Brain microvascular endothelial cell (primary cell): ENCODE measurements at regions not wholly inside any gene's neighbourhood (a gene's known extent, or its start where the extent isn't known, plus 50 kb on each side); places are given as distances from the start of the nearest gene placed in this dataset.
A peak's percentile ranks its signal among the peaks of the same experiment; 100 is the strongest.

Source experiments
- DNase-seq: peaks from one replicate; pipeline ENCODE4 v3.0.0-alpha.2; 2020
- H3K27ac ChIP-seq: fragments of 250-450 bp; sonication (Bioruptor Pico); 2 replicates; pipeline ENCODE4 v1.5.1; 2020; ENCODE audit warnings: mild to moderate bottlenecking, moderate library complexity
- H3K27me3 ChIP-seq: fragments of 250-450 bp; sonication (Bioruptor Pico); replicated peaks from 2 replicates; pipeline ENCODE4 v1.5.1; 2020; ENCODE audit warnings: mild to moderate bottlenecking
- H3K36me3 ChIP-seq: fragments of 250-450 bp; sonication (Bioruptor Pico); replicated peaks from 2 replicates; pipeline ENCODE4 v1.5.1; 2020; ENCODE audit warnings: mild to moderate bottlenecking
- H3K4me3 ChIP-seq: 2 replicates; pipeline ENCODE4 v1.5.1; 2011; ENCODE audit warnings: low read depth, mild to moderate bottlenecking, control low read depth, low read length, moderate library complexity
- CTCF ChIP-seq: IDR thresholded peaks from 2 replicates; pipeline ENCODE4 v1.5.1; 2011; ENCODE audit warnings: low read depth, mild to moderate bottlenecking, moderate library complexity, low read length, control low read depth, inconsistent platforms; ENCODE audit errors: missing control alignments
- in situ Hi-C: cut with HindIII; loops from 2 replicates; pipeline ENCODE4 v1.10.0; 2017; ENCODE audit warnings: low sequenced_read_pairs, low pct_ligation_motif_present

DNA sequence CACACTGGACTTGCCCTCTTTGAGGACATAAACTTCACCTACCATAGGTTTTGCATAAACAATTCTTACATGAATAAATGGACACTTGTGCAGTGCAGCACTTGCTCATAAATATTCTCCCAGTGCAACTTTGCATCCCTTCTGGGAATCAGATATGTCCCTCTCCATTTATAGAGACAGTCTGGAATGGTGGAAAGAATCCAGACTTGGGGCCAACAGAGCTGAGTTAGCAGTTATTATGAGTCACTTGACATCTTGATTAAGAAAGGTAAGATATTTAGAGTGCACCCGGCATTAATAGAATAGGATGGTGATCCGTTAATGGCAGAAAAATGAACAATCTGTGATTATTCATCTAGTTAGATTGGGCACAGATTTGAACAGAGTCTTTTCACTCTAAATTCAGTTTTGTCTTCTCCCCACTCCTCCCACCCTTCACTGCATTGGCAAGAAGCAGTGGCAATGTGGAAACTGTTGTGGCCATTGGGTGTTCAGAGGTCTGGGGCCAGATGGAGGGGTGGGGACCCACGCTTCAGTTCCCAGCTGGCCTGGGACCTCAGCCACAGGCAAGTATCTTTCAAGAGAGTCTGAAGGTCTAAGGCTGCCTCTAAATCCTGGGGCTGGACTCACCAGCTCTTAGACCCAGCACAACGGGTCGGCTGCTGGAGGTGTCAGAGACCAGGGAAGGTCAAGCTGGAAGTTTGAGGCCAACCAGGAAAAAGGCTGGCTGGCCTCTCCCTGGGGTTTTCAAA, 58.9 kb upstream of the KY start:
- in situ Hi-C loops: no loop called here
- Histone ChIP-seq H3K27me3 (no peaks in the 10 kb centered on the region), H3K36me3 (no peaks in the 10 kb centered on the region), H3K4me3 (no peak overlapping the region), H3K27ac (peak overlapping the region; percentile 86)
- TF ChIP-seq CTCF: no peak
- no peak for DNase-seq

DNA sequence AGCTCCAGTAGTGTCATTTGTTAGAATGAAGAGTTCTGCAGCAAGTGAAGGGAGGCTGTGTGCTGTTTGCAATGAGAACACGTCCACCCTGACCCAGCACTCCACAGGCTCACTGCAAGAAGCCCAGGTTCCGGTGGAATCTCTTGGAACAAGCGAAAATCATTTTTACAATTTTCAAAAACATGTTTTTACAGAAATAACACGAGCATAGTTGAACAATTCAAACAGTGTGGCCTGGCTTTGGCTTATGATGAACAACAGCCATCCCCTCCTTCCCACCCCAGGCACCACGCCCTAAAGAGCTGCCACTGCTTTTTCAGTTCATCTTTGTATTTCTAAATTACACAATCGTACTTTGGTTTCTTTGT, 59.5 kb upstream of the KY start:
- no peak for DNase-seq
- no peak for TF ChIP-seq CTCF
- Histone ChIP-seq H3K36me3 (no peaks in the 10 kb centered on the region), H3K27ac (no peak overlapping the region), H3K27me3 (no peaks in the 10 kb centered on the region), H3K4me3 (no peak overlapping the region)
- in situ Hi-C loops: no loop called here

- DNase-seq: peak; percentile 34
- Histone ChIP-seq H3K27ac (no peak overlapping the region), H3K36me3 (no peaks in the 10 kb centered on the region), H3K27me3 (no peaks in the 10 kb centered on the region), H3K4me3 (no peak overlapping the region)
- in situ Hi-C loops: no loop called here
- TF ChIP-seq CTCF: no peak
Observed at GRCh38 chr3:134711284-134711683, 60.5 kb upstream of the KY start.

DNA sequence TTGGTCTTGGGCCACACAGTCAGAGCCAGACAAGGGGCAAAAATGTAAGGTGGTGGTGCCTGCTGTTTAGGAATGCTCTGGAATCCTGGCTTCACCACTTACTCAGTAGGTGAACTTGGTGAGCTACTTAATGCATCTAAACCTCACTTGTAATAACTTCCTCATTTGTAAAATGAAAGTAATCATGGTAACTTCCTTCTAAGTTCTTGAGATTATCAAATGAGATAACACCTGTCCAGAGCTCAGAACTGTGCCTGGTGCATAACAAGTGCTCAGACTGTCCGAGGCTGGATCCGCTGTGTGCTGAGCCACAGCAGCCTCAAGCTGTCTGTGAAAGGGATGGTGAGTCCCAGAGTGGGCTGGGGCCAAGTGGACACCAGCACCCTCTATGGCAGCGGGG, 62.8 kb upstream of the KY start:
- TF ChIP-seq CTCF: no peak
- DNase-seq: no peak
- H3K27ac ChIP-seq: no peak overlapping the region
- in situ Hi-C loops: no loop called here
- H3K4me3 ChIP-seq: no peak overlapping the region
- H3K36me3 ChIP-seq: no peaks in the 10 kb centered on the region
- no peaks in the 10 kb centered on the region for H3K27me3 ChIP-seq

DNA sequence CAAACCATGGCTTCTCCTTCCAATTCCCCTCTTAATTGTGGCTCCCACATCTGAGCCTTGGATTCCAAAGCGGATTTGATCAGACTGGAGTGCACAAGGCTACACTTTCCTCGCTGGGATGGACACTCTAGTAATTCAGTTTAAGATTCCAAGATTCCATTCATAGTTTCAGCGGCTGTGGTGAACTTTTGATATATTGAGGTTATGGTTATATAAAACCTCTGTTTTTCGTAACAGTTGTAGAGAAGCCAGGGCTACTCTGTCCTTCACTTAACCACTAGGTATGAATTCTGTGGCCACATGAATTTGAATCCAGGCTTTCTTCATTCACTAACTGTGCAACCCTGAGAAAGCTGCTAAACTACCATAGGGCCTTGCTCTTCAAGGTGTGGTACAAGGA, 67.9 kb upstream of the KY start:
- Histone ChIP-seq H3K36me3 (no peaks in the 10 kb centered on the region), H3K27ac (no peak overlapping the region), H3K4me3 (no peak overlapping the region), H3K27me3 (no peaks in the 10 kb centered on the region)
- no peak for DNase-seq
- TF ChIP-seq CTCF: no peak
- in situ Hi-C loops: no loop called here

DNA sequence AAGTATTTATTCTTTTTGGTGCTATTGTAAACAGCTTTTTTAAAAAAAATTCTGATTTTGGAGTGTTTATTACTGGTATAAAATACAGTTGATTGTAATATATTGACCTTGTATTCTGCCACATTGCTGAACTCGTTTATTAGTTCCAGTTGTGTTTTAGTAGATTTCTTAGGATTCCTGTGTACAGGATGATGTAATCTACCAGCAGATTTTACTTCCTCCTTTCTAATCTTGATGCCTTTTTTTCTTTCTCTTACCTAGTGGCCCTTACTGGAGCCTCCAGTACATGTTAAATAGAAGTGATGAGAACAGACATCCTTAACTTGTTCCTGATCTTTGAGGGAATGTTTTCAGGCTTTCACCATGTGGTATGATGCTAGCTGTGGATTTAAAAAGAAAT, 70.4 kb upstream of the KY start:
- Histone ChIP-seq H3K27me3 (no peaks in the 10 kb centered on the region), H3K27ac (no peak overlapping the region), H3K4me3 (no peak overlapping the region), H3K36me3 (no peaks in the 10 kb centered on the region)
- in situ Hi-C loops: no loop called here
- no peak for DNase-seq
- TF ChIP-seq CTCF: no peak
